ENCODE measurements at regions not wholly inside any gene's neighbourhood (a gene's known extent, or its start where the extent isn't known, plus 50 kb on each side); places are given as distances from the start of the nearest gene placed in this dataset.

DNA sequence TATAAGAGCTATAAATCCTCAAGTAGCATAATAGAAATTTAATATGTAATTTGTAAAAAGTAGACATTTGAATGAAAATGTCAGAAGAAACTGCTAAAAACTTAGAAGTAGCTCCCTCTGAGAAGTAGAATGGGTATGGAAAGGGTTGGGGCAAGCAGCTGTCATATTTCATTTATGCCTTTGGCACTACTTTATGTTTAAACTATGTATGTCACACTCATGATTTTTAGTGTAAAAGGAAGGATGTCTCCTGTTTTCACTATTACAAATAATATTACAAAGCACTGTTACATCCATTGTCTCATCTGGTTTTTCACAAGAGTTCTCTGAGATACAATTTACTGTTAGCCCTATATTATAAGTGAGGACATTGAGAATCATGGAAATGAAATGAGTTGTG is 96.3 kb upstream of the ZNF462 start:
- H3K36me3 ChIP-seq (ENCODE audit: low read depth) = no peaks in the 10 kb centered on the region
- H3K4me3 ChIP-seq = no peak overlapping the region
- H3K9me3 ChIP-seq = no peaks in the 10 kb centered on the region
- ATAC-seq (no peak), DNase-seq (no peak)
- H3K4me1 ChIP-seq (ENCODE audit: low read depth) = no peaks in the 10 kb centered on the region
- intact Hi-C loops (cut with DNase I, micrococcal nuclease) = no loop called here
- TF ChIP-seq CTCF (IDR thresholded peaks at IDR 0.05) = no peak

DNA sequence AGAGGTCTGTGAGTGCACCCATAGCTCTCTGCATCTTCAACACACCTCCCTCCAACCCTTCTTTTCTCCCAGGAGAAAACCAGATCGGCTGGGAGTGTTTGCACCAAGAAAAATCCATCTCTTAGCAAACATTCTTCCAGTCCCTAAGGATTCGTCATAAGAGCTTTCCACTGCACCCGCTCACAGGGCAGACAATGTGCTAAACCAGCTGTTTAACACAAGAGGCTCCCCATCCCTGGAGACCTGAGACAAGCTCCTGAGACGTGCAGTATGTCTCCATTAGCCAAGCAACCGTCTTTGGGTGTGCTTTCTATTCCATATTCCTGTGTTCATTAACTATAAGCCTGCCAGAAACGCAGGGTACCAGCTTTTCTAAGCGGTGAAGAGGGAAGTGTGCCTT is 93.6 kb upstream of the ZNF462 start:
- Histone ChIP-seq H3K4me3 (no peak overlapping the region), H3K4me1 (ENCODE audit: low read depth) (no peaks in the 10 kb centered on the region), H3K9me3 (no peaks in the 10 kb centered on the region), H3K36me3 (ENCODE audit: low read depth) (no peaks in the 10 kb centered on the region)
- no peak for ATAC-seq
- intact Hi-C loops (cut with DNase I, micrococcal nuclease) = no loop called here
- no peak for DNase-seq
- TF ChIP-seq CTCF (IDR thresholded peaks at IDR 0.05) = no peak

GRCh38 chr9:106771608-106772007 is 91.4 kb upstream of the ZNF462 start:
- Histone ChIP-seq H3K4me1 (ENCODE audit: low read depth) (no peaks in the 10 kb centered on the region), H3K36me3 (ENCODE audit: low read depth) (no peaks in the 10 kb centered on the region), H3K4me3 (no peak overlapping the region), H3K9me3 (no peaks in the 10 kb centered on the region)
- no peak for ATAC-seq
- intact Hi-C loops (cut with DNase I, micrococcal nuclease) = no loop called here
- no peak for DNase-seq
- no peak for TF ChIP-seq CTCF (IDR thresholded peaks at IDR 0.05)

DNA sequence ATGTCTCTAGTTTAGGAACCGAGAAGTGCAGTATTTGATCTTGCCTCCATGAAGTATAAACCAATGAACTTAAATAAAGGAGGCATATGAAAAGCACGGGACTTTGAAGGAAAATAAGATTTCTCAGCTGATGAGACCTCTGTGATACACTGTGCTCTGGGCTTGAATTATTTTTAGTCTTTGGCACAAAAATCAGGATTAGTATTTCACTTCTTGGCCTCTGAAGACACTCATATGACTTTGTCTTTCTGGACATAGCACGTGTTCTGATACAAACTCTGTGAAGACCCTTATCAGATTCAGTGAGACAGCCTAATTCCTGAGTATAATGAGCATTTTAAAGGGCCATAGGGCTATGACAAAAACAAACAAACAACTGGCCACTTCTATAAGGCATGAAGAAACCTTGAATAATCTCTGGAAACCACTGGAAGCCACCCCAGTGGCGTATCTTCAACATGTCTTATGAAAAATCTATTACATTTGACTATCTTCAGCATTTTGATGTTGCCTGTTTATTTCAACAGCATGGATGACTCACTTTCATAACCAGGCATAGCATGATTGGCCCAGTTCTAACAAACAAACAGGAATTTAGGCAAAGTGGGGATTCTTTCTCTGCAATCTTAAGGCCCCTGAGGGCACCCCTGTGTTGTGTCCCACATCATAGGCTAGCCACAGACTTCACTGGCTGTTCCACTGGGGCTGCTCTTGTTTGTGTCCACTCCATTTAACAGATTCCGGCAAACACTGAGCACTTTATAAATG is 90.3 kb upstream of the ZNF462 start:
- DNase-seq = no peak
- ATAC-seq = no peak
- no peak for TF ChIP-seq CTCF (IDR thresholded peaks at IDR 0.05)
- H3K4me1 ChIP-seq (ENCODE audit: low read depth) = no peaks in the 10 kb centered on the region
- H3K36me3 ChIP-seq (ENCODE audit: low read depth) = no peaks in the 10 kb centered on the region
- H3K9me3 ChIP-seq = no peaks in the 10 kb centered on the region
- intact Hi-C loops (cut with DNase I, micrococcal nuclease) = no loop called here
- no peak overlapping the region for H3K4me3 ChIP-seq

DNA sequence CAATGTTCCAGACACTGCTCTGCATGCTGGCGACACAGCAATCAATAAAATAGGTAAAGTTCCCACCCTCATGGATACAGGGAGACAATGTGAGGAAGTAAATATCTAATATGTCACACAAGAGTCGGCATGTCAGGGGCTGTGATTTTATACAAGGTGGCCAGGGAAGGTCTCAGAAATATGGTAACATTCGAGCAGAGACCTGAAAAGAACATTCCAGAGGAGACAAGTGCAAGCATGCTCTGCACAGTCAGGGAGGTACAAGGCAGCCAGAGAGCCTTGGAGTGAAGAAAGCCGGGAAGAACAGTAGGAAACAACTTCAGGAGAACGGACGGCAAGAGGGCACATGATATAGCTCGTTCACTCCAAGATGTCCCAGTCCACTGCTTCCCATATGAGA is 89.2 kb upstream of the ZNF462 start:
- intact Hi-C loops (cut with DNase I, micrococcal nuclease) = no loop called here

More for the DNA sequence above, 89.2 kb upstream of the ZNF462 start:
- H3K4me1 ChIP-seq (ENCODE audit: low read depth) = no peaks in the 10 kb centered on the region
- H3K36me3 ChIP-seq (ENCODE audit: low read depth) = no peaks in the 10 kb centered on the region
- no peaks in the 10 kb centered on the region for H3K9me3 ChIP-seq
- no peak overlapping the region for H3K4me3 ChIP-seq
- ATAC-seq = no peak
- TF ChIP-seq CTCF (IDR thresholded peaks at IDR 0.05) = no peak
- no peak for DNase-seq
